ENCODE measurements at regions not wholly inside any gene's neighbourhood (a gene's known extent, or its start where the extent isn't known, plus 50 kb on each side); places are given as distances from the start of the nearest gene placed in this dataset.

GRCh38 chr20:4070323-4071177 lies 55.2 kb upstream of the RNF24 start:
- no peak for DNase-seq (ENCODE audit: low read depth)

- no peak for DNase-seq (ENCODE audit: low read depth)
Measured at GRCh38 chr20:4069751-4070150, 54.4 kb upstream of the RNF24 start.

GRCh38 chr20:4068708-4069107 lies 53.4 kb upstream of the RNF24 start:
- no peak for DNase-seq (ENCODE audit: low read depth)

DNA sequence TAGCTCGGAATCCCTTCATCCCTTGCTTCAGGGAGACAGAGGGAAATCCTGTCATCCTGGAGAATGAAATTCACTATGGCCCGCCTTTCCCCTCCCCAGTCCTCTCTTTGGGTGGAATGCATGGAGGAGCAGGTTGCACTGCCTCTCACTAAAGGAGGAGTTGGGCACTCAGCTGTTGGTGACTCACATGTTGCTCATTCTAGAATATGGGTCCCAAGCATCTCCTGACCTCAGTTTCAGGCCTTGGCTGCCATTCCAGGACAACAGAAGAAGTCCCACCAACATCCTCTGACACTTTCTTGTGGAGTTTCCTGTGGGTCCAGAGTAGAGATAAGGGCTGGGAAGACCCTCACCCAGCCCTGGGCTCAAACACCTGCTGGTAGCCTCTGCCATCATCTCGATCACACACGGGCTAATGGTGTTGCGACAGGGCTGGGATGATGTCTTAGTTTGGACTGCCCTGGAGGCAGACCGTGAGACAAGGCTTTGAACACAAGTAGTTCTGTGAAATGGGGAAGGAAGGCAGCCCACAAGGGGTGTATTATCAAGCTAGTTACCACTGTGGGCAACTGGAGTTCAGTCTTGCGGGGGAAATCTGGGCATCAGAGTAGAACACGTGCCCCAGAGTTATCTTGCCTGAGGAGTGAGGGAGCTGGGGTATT lies 52.4 kb upstream of the RNF24 start:
- DNase-seq (ENCODE audit: low read depth) = no peak

GRCh38 chr20:4066551-4066950 lies 51.2 kb upstream of the RNF24 start:
- no peak for DNase-seq (ENCODE audit: low read depth)

DNA sequence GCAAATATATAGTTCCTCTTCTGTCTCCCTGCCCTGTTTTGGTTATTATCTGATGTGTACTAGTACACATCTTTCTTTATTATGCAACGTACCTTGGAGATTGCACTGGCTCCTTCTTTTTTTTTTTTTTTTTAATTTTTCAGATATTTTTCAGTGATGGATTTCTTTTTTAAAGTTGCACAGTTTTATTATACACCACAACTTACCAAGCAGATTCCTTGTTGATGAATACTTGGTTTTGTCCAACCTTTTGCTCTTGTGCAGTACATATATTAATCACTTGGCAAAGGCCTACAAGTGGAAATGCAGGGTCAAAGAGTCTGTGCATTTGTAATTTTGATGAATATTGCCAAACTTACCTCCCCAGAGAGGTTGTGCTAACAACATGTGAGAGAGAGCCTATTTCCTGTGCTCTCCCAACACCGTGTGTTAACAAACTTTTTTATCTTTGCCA lies 50.1 kb upstream of the RNF24 start:
- DNase-seq (ENCODE audit: low read depth) = no peak

Data from stimulated activated CD4-positive, alpha-beta T cell treated with anti-CD3 and anti-CD28 coated beads, Interleukin-2, amount 100 ng/mL, for 4 hours (primary cell).